Neural progenitor cell (in vitro differentiated cells): ENCODE measurements at regions not wholly inside any gene's neighbourhood (a gene's known extent, or its start where the extent isn't known, plus 50 kb on each side); places are given as distances from the start of the nearest gene placed in this dataset.
A peak's percentile ranks its signal among the peaks of the same experiment; 100 is the strongest.

Experiments used
- DNase-seq: peaks from one replicate; pipeline ENCODE4 v3.0.0-alpha.2; 2016; ENCODE audit warnings: low spot score
- H2AFZ ChIP-seq: fragments of 200-600 bp; sonication (generic); replicated peaks from 2 replicates; pipeline ENCODE4 v1.6.1; 2016; ENCODE audit warnings: antibody characterized with exemption
- H3F3A ChIP-seq: fragments of 200-600 bp; sonication (generic); 2 replicates; pipeline ENCODE4 v1.6.1; 2016; ENCODE audit warnings: antibody characterized with exemption, low read depth
- H3K27ac ChIP-seq: fragments of 200-600 bp; sonication (generic); 2 replicates; pipeline ENCODE4 v1.5.1; 2016; ENCODE audit warnings: mild to moderate bottlenecking
- H3K27me3 ChIP-seq: fragments of 200-600 bp; sonication (generic); 2 replicates; pipeline ENCODE4 v1.6.1; 2016; ENCODE audit warnings: mild to moderate bottlenecking, moderate library complexity
- H3K36me3 ChIP-seq: fragments of 200-600 bp; sonication (generic); 2 replicates; pipeline ENCODE4 v1.5.1; 2016
- H3K4me1 ChIP-seq: fragments of 200-600 bp; sonication (generic); 2 replicates; pipeline ENCODE4 v1.6.1; 2016; ENCODE audit warnings: mixed run types
- H3K4me2 ChIP-seq: fragments of 200-600 bp; sonication (generic); 2 replicates; pipeline ENCODE4 v1.6.1; 2016
- H3K4me3 ChIP-seq: fragments of 200-600 bp; sonication (generic); 2 replicates; pipeline ENCODE4 v1.5.1; 2016
- H3K79me2 ChIP-seq: fragments of 200-600 bp; sonication (generic); 2 replicates; pipeline ENCODE4 v1.6.1; 2016; ENCODE audit warnings: low read depth
- H3K9ac ChIP-seq: fragments of 200-600 bp; sonication (generic); 2 replicates; pipeline ENCODE4 v1.6.1; 2016
- H3K9me3 ChIP-seq: fragments of 200-600 bp; sonication (generic); 2 replicates; pipeline ENCODE4 v1.5.1; 2016; ENCODE audit warnings: low read depth
- H4K20me1 ChIP-seq: fragments of 200-600 bp; sonication (generic); 2 replicates; pipeline ENCODE4 v1.6.1; 2016; ENCODE audit warnings: low read depth
- H3K27ac Mint-ChIP-seq: 3 replicates; pipeline ENCODE4 v1.8.0; 2021; ENCODE audit warnings: mixed read lengths
- H3K27me3 Mint-ChIP-seq: 2 replicates; pipeline ENCODE4 v1.8.0; 2022; ENCODE audit warnings: low read depth, mild to moderate bottlenecking, inconsistent platforms, moderate library complexity, mixed read lengths; ENCODE audit not compliant: insufficient read depth
- H3K36me3 Mint-ChIP-seq: 3 replicates; pipeline ENCODE4 v1.8.0; 2021; ENCODE audit warnings: mixed read lengths
- H3K4me1 Mint-ChIP-seq: 3 replicates; pipeline ENCODE4 v1.8.0; 2021; ENCODE audit warnings: mixed read lengths
- H3K4me3 Mint-ChIP-seq: 3 replicates; pipeline ENCODE4 v1.8.0; 2021; ENCODE audit warnings: mild to moderate bottlenecking, moderate library complexity, mixed read lengths
- H3K9me3 Mint-ChIP-seq: 3 replicates; pipeline ENCODE4 v1.8.0; 2020; ENCODE audit warnings: mixed read lengths
- EZH2 ChIP-seq: fragments of 200-600 bp; sonication (generic); IDR thresholded peaks from 2 replicates; pipeline ENCODE4 v1.6.1; 2017; ENCODE audit warnings: antibody characterized with exemption, mild to moderate bottlenecking, moderate library complexity
- EZH2phosphoT487 ChIP-seq: fragments of 200-600 bp; sonication (generic); IDR thresholded peaks from 2 replicates; pipeline ENCODE4 v1.6.1; 2017; ENCODE audit warnings: antibody characterized with exemption
- TF ChIP-seq, protein P1 (sequence below): fragments of 200-600 bp; sonication (generic); IDR thresholded peaks from 2 replicates; pipeline ENCODE4 v1.5.1; 2017; ENCODE audit warnings: antibody characterized with exemption, mild to moderate bottlenecking

DNA sequence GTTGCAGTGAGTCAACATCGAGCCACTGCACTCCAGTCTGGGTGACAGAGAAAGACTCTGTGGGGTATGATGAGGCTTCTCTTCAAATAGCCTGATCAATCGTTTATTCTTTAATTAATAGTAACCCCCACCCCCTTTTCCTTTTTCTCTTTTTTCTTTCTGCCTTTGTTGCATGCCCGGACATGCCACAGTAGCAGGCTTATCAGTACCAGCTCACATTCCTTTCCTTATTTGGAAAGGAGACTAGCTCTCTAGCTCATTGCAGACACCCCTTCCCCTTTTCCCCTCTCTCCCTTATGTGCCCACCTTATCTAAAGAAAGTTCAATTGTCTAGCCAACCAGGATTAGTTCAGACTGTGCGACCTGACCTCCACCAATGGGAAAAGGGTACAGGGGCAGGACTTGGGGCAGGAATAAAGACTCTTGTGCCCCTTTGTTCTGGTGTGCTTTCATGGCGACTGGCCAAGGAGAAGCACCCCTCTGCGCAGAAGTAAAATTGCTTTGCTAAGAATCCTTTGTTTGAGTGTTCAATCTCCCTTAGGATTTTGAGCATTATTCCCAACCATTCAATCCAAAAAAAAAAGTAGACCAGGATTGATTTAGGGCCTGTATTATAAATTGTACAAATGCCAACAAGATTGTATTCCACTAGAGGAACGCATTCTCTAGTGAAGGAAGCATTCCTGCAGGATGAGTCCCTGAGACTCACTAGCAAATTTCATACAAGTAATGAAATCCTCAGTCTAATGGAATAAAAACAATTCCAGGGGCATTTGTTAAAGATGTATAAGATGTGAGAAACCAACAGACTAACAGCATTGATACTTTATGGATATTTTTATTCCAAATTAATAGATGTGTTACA, 95.8 kb upstream of the SNRPN start:
- peaks cover 35% of the 10 kb centered on the region for H3K4me1 ChIP-seq
- peak overlapping the region; percentile 62 for H3K4me3 ChIP-seq
- no peaks in the 10 kb centered on the region for H3K36me3 Mint-ChIP-seq
- peak overlapping the region; percentile 77 for H3K4me2 ChIP-seq
- H3K27ac ChIP-seq = peak overlapping the region; percentile 96
- H3K4me3 Mint-ChIP-seq = peak overlapping the region; percentile 39
- H3K79me2 ChIP-seq = peaks cover 60% of the 10 kb centered on the region
- no peaks in the 10 kb centered on the region for H3K9me3 ChIP-seq
- H2AFZ ChIP-seq = no peak overlapping the region
- DNase-seq = peak; percentile 80
- H3K27me3 ChIP-seq = no peaks in the 10 kb centered on the region
- peaks cover 5% of the 10 kb centered on the region for H3K27me3 Mint-ChIP-seq
- no peak overlapping the region for H3K9ac ChIP-seq
- H3K9me3 Mint-ChIP-seq = peaks cover 8% of the 10 kb centered on the region
- H4K20me1 ChIP-seq = no peaks in the 10 kb centered on the region
- peaks cover 40% of the 10 kb centered on the region for H3F3A ChIP-seq
- TF ChIP-seq EZH2phosphoT487 (no peak), EZH2 (no peak)
- TF ChIP-seq, protein P1, sequence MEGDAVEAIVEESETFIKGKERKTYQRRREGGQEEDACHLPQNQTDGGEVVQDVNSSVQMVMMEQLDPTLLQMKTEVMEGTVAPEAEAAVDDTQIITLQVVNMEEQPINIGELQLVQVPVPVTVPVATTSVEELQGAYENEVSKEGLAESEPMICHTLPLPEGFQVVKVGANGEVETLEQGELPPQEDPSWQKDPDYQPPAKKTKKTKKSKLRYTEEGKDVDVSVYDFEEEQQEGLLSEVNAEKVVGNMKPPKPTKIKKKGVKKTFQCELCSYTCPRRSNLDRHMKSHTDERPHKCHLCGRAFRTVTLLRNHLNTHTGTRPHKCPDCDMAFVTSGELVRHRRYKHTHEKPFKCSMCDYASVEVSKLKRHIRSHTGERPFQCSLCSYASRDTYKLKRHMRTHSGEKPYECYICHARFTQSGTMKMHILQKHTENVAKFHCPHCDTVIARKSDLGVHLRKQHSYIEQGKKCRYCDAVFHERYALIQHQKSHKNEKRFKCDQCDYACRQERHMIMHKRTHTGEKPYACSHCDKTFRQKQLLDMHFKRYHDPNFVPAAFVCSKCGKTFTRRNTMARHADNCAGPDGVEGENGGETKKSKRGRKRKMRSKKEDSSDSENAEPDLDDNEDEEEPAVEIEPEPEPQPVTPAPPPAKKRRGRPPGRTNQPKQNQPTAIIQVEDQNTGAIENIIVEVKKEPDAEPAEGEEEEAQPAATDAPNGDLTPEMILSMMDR = no peak
- H3K4me1 Mint-ChIP-seq = peaks cover 33% of the 10 kb centered on the region
- H3K36me3 ChIP-seq = no peaks in the 10 kb centered on the region
- H3K27ac Mint-ChIP-seq = peak overlapping the region; percentile 99

DNA sequence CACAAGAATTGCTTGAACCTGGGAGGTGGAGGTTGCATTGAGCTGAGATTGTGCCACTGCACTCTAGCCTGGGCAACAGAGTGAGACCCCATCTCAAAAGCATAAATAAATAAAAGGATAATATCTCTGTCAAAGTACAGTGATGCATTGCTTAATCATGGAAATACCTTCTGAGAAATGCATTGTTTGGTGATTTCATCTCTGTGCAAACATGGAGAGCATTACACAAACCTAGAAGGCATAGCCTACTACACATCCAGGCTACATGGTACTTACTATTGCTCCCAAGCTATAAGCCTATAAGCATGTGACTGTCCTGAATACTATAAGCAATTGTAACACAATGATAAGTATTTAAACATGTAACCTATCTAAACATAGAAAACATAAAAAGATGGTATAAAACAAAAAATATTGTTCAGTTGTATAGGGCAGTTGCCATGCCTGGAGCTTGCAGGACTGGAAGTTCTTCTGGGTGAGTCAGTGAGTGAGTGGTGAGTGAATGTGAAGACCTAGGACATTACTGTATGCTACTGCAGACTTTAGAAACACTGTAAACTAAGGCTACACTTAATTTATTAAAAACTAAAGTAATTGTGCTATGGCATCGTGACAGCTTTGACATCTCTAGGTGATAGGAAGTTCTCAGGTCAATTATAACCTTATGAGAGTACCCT, 93.6 kb upstream of the SNRPN start:
- Mint-ChIP-seq H3K4me1 (peaks cover 31% of the 10 kb centered on the region), H3K9me3 (peaks cover 17% of the 10 kb centered on the region), H3K4me3 (no peak overlapping the region), H3K27me3 (peaks cover 5% of the 10 kb centered on the region), H3K36me3 (no peaks in the 10 kb centered on the region), H3K27ac (no peak overlapping the region)
- no peaks in the 10 kb centered on the region for H4K20me1 ChIP-seq
- H3K27me3 ChIP-seq = no peaks in the 10 kb centered on the region
- H3K4me1 ChIP-seq = peaks cover 31% of the 10 kb centered on the region
- no peak overlapping the region for H3K4me3 ChIP-seq
- H3K9ac ChIP-seq = no peak overlapping the region
- H2AFZ ChIP-seq = no peak overlapping the region
- H3F3A ChIP-seq = peaks cover 37% of the 10 kb centered on the region
- no peaks in the 10 kb centered on the region for H3K36me3 ChIP-seq
- no peaks in the 10 kb centered on the region for H3K9me3 ChIP-seq
- H3K79me2 ChIP-seq = peaks cover 74% of the 10 kb centered on the region
- H3K4me2 ChIP-seq = no peak overlapping the region
- TF ChIP-seq EZH2 = no peak
- TF ChIP-seq, protein P1 = no peak
- TF ChIP-seq EZH2phosphoT487 = no peak
- H3K27ac ChIP-seq = no peak overlapping the region
- DNase-seq = no peak

DNA sequence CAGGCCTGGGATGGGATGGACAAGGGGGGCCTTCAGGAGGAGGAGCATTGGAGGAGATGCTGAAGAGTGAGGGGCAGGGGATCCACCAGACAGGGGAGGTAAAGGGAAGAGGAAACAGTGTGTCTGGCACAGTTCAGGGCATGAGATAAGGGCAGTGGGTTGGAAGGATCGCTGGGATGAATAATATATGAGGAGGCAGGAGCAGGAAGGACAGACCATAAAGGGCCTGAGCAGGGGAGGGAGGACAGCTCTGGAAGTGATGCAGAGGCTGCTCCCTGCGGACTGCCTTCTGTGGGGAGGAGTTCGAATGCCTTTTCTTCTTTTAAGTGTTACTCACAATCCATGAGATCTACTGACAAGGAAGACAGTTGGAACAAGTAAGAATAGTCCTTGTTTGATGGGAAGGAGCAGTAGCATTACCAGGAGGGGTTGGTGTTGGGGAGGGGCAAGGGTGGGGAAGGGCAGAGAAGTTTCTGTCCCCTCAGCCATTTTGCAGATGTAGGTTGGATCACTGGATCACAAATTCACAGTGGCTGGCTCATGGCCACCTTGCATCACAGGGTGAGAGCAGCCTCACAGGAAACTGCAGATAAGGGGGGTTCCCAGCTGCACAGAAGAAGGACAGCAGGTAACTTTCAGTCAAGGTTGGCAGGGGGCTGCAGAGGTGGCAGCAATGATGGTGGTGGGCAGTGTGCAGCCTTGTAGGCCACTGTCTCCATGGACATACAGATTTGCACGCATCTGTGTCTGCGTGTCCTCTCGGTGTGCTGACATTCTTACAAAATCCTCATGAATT, 91.9 kb upstream of the SNRPN start:
- Histone ChIP-seq H3F3A (peaks cover 23% of the 10 kb centered on the region), H2AFZ (no peak overlapping the region), H3K4me3 (no peak overlapping the region), H3K9ac (no peak overlapping the region), H4K20me1 (no peaks in the 10 kb centered on the region), H3K79me2 (peaks cover 75% of the 10 kb centered on the region), H3K4me2 (peak overlapping the region; percentile 18), H3K4me1 (peaks cover 30% of the 10 kb centered on the region), H3K9me3 (no peaks in the 10 kb centered on the region), H3K27me3 (no peaks in the 10 kb centered on the region), H3K36me3 (no peaks in the 10 kb centered on the region), H3K27ac (peak overlapping the region; percentile 76)
- Mint-ChIP-seq H3K27me3 (peaks cover 3% of the 10 kb centered on the region), H3K4me1 (peaks cover 24% of the 10 kb centered on the region), H3K36me3 (peaks cover 2% of the 10 kb centered on the region), H3K27ac (no peak overlapping the region), H3K9me3 (peaks cover 25% of the 10 kb centered on the region), H3K4me3 (no peak overlapping the region)
- TF ChIP-seq EZH2 (no peak), EZH2phosphoT487 (no peak)
- peak; percentile 17 for DNase-seq
